ENCODE measurements at regions not wholly inside any gene's neighbourhood (a gene's known extent, or its start where the extent isn't known, plus 50 kb on each side); places are given as distances from the start of the nearest gene placed in this dataset.

DNA sequence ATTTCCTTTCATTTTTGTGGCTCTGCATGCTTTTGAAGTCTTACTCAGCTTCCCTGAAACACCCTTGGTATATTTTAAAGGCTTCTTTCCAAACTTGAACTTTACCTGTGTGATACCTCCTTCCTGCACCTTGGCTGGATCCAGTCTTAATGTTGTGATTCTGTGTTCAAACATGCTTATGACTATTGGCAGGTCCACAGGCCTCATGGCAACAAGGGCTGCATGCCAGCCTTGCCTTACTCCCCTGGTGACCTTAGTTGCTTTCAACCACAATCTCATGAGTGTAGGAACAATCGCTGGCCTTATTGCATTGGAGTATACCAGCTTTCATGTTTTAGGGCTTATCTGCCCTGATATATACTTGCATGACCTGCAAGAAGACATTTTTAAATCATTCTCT is 238.7 kb downstream of the KIF20B start:
- DNase-seq (ENCODE audit: low spot score) = no peak
- no peak overlapping the region for H3K27ac ChIP-seq (replicated peaks; ENCODE audit: low read length)
- no CpG with 5 or more reads among the region's 1 CpG for WGBS, 2 donors (ENCODE audit: extremely low coverage in 2 of 2, insufficient read length in 2 of 2, insufficient replicate concordance in 1 of 2)

DNA sequence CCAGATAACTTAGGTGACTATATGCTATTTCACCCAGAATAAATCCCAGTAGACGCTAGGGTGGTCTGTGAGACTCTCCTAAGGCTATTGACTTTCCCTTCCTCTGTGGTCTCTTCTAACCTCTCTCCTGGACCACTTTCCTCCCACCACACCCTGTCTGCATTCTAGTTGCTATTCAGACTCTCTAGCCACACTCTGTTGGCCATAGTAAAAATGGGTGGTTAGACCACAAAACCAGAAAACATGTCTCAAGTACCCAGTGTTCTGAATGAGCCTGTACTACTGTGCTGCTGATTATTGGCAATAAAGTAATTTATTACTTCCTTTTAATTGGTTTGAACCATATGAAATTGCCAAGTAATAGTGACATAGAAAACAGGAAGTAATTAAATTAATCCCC is 240.8 kb downstream of the KIF20B start:
- no peaks in the 10 kb centered on the region for H3K79me1 ChIP-seq (ENCODE audit: low read depth, low read length)
- H3K27ac ChIP-seq (replicated peaks; ENCODE audit: low read length) = no peak overlapping the region
- H2AFZ ChIP-seq (ENCODE audit: low read length) = no peak overlapping the region
- no peak overlapping the region for H2AK5ac ChIP-seq (ENCODE audit: low read depth, low read length)
- H3K36me3 ChIP-seq (replicated peaks in 1 of 2; ENCODE audit: control insufficient read depth in 2 of 2, insufficient read depth in 2 of 2, low read length in 2 of 2) = no peaks in the 10 kb centered on the region
- no peak overlapping the region for H3K23ac ChIP-seq (ENCODE audit: low read depth, low read length, poor library complexity)
- no peaks in the 10 kb centered on the region for H3K27me3 ChIP-seq (ENCODE audit: control insufficient read depth in 3 of 3, insufficient read depth in 3 of 3, low read depth in 1 of 3, low read length in 3 of 3)
- no peak overlapping the region for H3K4me3 ChIP-seq (ENCODE audit: low read length in 2 of 2)
- H3K14ac ChIP-seq (ENCODE audit: low read length) = no peak overlapping the region
- no peak overlapping the region for H3K9ac ChIP-seq (ENCODE audit: low read depth, low read length, poor library complexity)
- H3K18ac ChIP-seq (ENCODE audit: low read length) = no peak overlapping the region
- no peak overlapping the region for H3K4ac ChIP-seq (ENCODE audit: low read length)
- no peak overlapping the region for H4K91ac ChIP-seq (ENCODE audit: low read depth, low read length, poor library complexity)
- no peak overlapping the region for H2BK120ac ChIP-seq (ENCODE audit: low read depth, low read length)
- H2BK12ac ChIP-seq (ENCODE audit: low read length) = no peak overlapping the region
- no peak overlapping the region for H4K8ac ChIP-seq (ENCODE audit: low read depth, low read length)
- DNase-seq (ENCODE audit: low spot score) = no peak
- WGBS, 2 donors (ENCODE audit: extremely low coverage in 2 of 2, insufficient read length in 2 of 2, insufficient replicate concordance in 1 of 2) = no CpG with 5 or more reads among the region's 1 CpG
- peaks cover 0 to 2% of the 10 kb centered on the region in 2 donors for H3K9me3 ChIP-seq (replicated peaks in 1 of 2; ENCODE audit: control insufficient read depth in 2 of 2, insufficient read depth in 1 of 2, low read depth in 1 of 2, low read length in 2 of 2)
- H3K4me1 ChIP-seq (ENCODE audit: control insufficient read depth in 2 of 2, insufficient read depth in 1 of 2, low read depth in 1 of 2, low read length in 2 of 2) = no peaks in the 10 kb centered on the region
- no peak overlapping the region for H3K4me2 ChIP-seq (ENCODE audit: insufficient read depth, low read length, poor library complexity, severe bottlenecking)
- no peak overlapping the region for H2BK5ac ChIP-seq (ENCODE audit: low read length)
- no peak overlapping the region for H2BK15ac ChIP-seq (ENCODE audit: low read length)

More for the DNA sequence above, 238.7 kb downstream of the KIF20B start:
- H3K9ac ChIP-seq (ENCODE audit: low read depth, low read length, poor library complexity) = no peak overlapping the region
- H4K8ac ChIP-seq (ENCODE audit: low read depth, low read length) = no peak overlapping the region
- H3K18ac ChIP-seq (ENCODE audit: low read length) = no peak overlapping the region
- no peak overlapping the region for H3K23ac ChIP-seq (ENCODE audit: low read depth, low read length, poor library complexity)
- no peak overlapping the region for H2AK5ac ChIP-seq (ENCODE audit: low read depth, low read length)
- H3K4me3 ChIP-seq (ENCODE audit: low read length in 2 of 2) = no peak overlapping the region
- peaks cover 0 to 2% of the 10 kb centered on the region in 2 donors for H3K9me3 ChIP-seq (replicated peaks in 1 of 2; ENCODE audit: control insufficient read depth in 2 of 2, insufficient read depth in 1 of 2, low read depth in 1 of 2, low read length in 2 of 2)
- no peak overlapping the region for H2BK120ac ChIP-seq (ENCODE audit: low read depth, low read length)
- no peak overlapping the region for H4K91ac ChIP-seq (ENCODE audit: low read depth, low read length, poor library complexity)
- no peak overlapping the region for H2BK5ac ChIP-seq (ENCODE audit: low read length)
- H3K79me1 ChIP-seq (ENCODE audit: low read depth, low read length) = no peaks in the 10 kb centered on the region
- no peak overlapping the region for H2BK15ac ChIP-seq (ENCODE audit: low read length)
- H2BK12ac ChIP-seq (ENCODE audit: low read length) = no peak overlapping the region
- H3K36me3 ChIP-seq (replicated peaks in 1 of 2; ENCODE audit: control insufficient read depth in 2 of 2, insufficient read depth in 2 of 2, low read length in 2 of 2) = no peaks in the 10 kb centered on the region
- no peaks in the 10 kb centered on the region for H3K27me3 ChIP-seq (ENCODE audit: control insufficient read depth in 3 of 3, insufficient read depth in 3 of 3, low read depth in 1 of 3, low read length in 3 of 3)
- no peak overlapping the region for H3K4ac ChIP-seq (ENCODE audit: low read length)
- H3K14ac ChIP-seq (ENCODE audit: low read length) = no peak overlapping the region
- no peak overlapping the region for H2AFZ ChIP-seq (ENCODE audit: low read length)
- H3K4me2 ChIP-seq (ENCODE audit: insufficient read depth, low read length, poor library complexity, severe bottlenecking) = no peak overlapping the region
- H3K4me1 ChIP-seq (ENCODE audit: control insufficient read depth in 2 of 2, insufficient read depth in 1 of 2, low read depth in 1 of 2, low read length in 2 of 2) = no peaks in the 10 kb centered on the region

DNA sequence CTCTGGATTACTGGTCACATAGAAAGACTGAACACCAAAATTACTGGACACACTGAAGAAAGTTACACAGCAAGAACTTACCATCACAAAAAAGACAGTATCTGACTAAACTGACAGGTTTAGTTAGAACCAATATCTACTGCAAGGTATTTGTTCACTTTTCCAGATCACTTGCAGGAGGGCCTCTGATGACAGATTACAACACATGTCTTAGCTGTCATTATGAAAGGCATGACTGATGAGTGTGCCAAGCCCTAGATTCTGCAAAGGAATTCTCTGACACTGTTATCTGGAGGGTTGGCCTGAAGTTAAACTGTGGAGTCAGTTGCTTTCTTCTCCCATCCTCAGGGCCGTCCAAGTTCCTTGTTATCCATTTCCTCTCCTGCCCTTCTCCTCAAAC is 242.7 kb downstream of the KIF20B start:
- H3K27ac ChIP-seq (replicated peaks; ENCODE audit: low read length) = no peak overlapping the region
- no peak overlapping the region for H3K4ac ChIP-seq (ENCODE audit: low read length)
- H2AFZ ChIP-seq (ENCODE audit: low read length) = no peak overlapping the region
- H2BK12ac ChIP-seq (ENCODE audit: low read length) = no peak overlapping the region
- no peaks in the 10 kb centered on the region for H3K36me3 ChIP-seq (replicated peaks in 1 of 2; ENCODE audit: control insufficient read depth in 2 of 2, insufficient read depth in 2 of 2, low read length in 2 of 2)
- H3K9ac ChIP-seq (ENCODE audit: low read depth, low read length, poor library complexity) = no peak overlapping the region
- H3K4me3 ChIP-seq (ENCODE audit: low read length in 2 of 2) = no peak overlapping the region
- H4K91ac ChIP-seq (ENCODE audit: low read depth, low read length, poor library complexity) = no peak overlapping the region
- H3K27me3 ChIP-seq (ENCODE audit: control insufficient read depth in 3 of 3, insufficient read depth in 3 of 3, low read depth in 1 of 3, low read length in 3 of 3) = no peaks in the 10 kb centered on the region
- no peak overlapping the region for H3K14ac ChIP-seq (ENCODE audit: low read length)
- H3K18ac ChIP-seq (ENCODE audit: low read length) = no peak overlapping the region
- H2BK15ac ChIP-seq (ENCODE audit: low read length) = no peak overlapping the region
- no peak overlapping the region for H2BK5ac ChIP-seq (ENCODE audit: low read length)
- WGBS, 2 donors (ENCODE audit: extremely low coverage in 2 of 2, insufficient read length in 2 of 2, insufficient replicate concordance in 1 of 2) = no CpG with 5 or more reads among the region's 1 CpG
- no peaks in the 10 kb centered on the region for H3K4me1 ChIP-seq (ENCODE audit: control insufficient read depth in 2 of 2, insufficient read depth in 1 of 2, low read depth in 1 of 2, low read length in 2 of 2)
- no peak overlapping the region for H4K8ac ChIP-seq (ENCODE audit: low read depth, low read length)
- H3K4me2 ChIP-seq (ENCODE audit: insufficient read depth, low read length, poor library complexity, severe bottlenecking) = no peak overlapping the region
- H3K9me3 ChIP-seq (replicated peaks in 1 of 2; ENCODE audit: control insufficient read depth in 2 of 2, insufficient read depth in 1 of 2, low read depth in 1 of 2, low read length in 2 of 2) = no peaks in the 10 kb centered on the region
- H3K23ac ChIP-seq (ENCODE audit: low read depth, low read length, poor library complexity) = no peak overlapping the region
- DNase-seq (ENCODE audit: low spot score) = no peak
- no peak overlapping the region for H2AK5ac ChIP-seq (ENCODE audit: low read depth, low read length)
- H3K79me1 ChIP-seq (ENCODE audit: low read depth, low read length) = no peaks in the 10 kb centered on the region
- no peak overlapping the region for H2BK120ac ChIP-seq (ENCODE audit: low read depth, low read length)

DNA sequence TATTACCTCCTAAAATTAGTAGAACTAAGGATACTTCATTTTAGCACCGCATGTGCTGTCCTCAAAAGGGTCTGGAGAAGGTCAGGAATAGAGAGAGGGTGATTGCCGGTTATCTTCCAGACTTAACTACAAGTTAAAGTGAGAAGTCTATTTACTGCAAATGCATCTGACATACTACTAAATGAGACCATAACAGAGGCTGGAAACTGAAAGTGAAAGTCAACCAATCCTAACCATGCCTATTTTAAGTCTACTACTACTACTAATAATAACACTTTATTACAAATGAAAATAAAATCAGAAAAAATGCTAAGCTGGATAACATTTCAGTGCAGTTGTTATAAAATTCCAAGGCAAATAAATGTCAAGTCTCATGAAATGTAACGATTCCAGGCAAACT is 244.7 kb downstream of the KIF20B start:
- H4K91ac ChIP-seq (ENCODE audit: low read depth, low read length, poor library complexity) = no peak overlapping the region
- WGBS, 2 donors (ENCODE audit: extremely low coverage in 2 of 2, insufficient read length in 2 of 2, insufficient replicate concordance in 1 of 2) = no CpG with 5 or more reads among the region's 3 CpGs
- DNase-seq (ENCODE audit: low spot score) = no peak

More for the DNA sequence above, 244.7 kb downstream of the KIF20B start:
- H2BK12ac ChIP-seq (ENCODE audit: low read length) = no peak overlapping the region
- H3K14ac ChIP-seq (ENCODE audit: low read length) = no peak overlapping the region
- no peak overlapping the region for H3K27ac ChIP-seq (replicated peaks; ENCODE audit: low read length)
- no peak overlapping the region for H2BK5ac ChIP-seq (ENCODE audit: low read length)
- H4K8ac ChIP-seq (ENCODE audit: low read depth, low read length) = no peak overlapping the region
- H2BK120ac ChIP-seq (ENCODE audit: low read depth, low read length) = no peak overlapping the region
- H3K79me1 ChIP-seq (ENCODE audit: low read depth, low read length) = no peaks in the 10 kb centered on the region
- H3K9ac ChIP-seq (ENCODE audit: low read depth, low read length, poor library complexity) = no peak overlapping the region
- H3K9me3 ChIP-seq (replicated peaks in 1 of 2; ENCODE audit: control insufficient read depth in 2 of 2, insufficient read depth in 1 of 2, low read depth in 1 of 2, low read length in 2 of 2) = no peaks in the 10 kb centered on the region
- no peaks in the 10 kb centered on the region for H3K36me3 ChIP-seq (replicated peaks in 1 of 2; ENCODE audit: control insufficient read depth in 2 of 2, insufficient read depth in 2 of 2, low read length in 2 of 2)
- H3K4me3 ChIP-seq (ENCODE audit: low read length in 2 of 2) = no peak overlapping the region
- H3K4me2 ChIP-seq (ENCODE audit: insufficient read depth, low read length, poor library complexity, severe bottlenecking) = no peak overlapping the region
- no peak overlapping the region for H3K4ac ChIP-seq (ENCODE audit: low read length)
- no peak overlapping the region for H2BK15ac ChIP-seq (ENCODE audit: low read length)
- no peak overlapping the region for H2AFZ ChIP-seq (ENCODE audit: low read length)
- H3K23ac ChIP-seq (ENCODE audit: low read depth, low read length, poor library complexity) = no peak overlapping the region
- H3K18ac ChIP-seq (ENCODE audit: low read length) = no peak overlapping the region
- H3K27me3 ChIP-seq (ENCODE audit: control insufficient read depth in 3 of 3, insufficient read depth in 3 of 3, low read depth in 1 of 3, low read length in 3 of 3) = no peaks in the 10 kb centered on the region
- no peak overlapping the region for H2AK5ac ChIP-seq (ENCODE audit: low read depth, low read length)
- no peaks in the 10 kb centered on the region for H3K4me1 ChIP-seq (ENCODE audit: control insufficient read depth in 2 of 2, insufficient read depth in 1 of 2, low read depth in 1 of 2, low read length in 2 of 2)

Measured in neuronal stem cell (in vitro differentiated cells).